Right forelimb (tissue), 1 donor: ENCODE measurements at regions not wholly inside any gene's neighbourhood (a gene's known extent, or its start where the extent isn't known, plus 50 kb on each side); places are given as distances from the start of the nearest gene placed in this dataset.
"Not testable (repeated sequence)": the region's sequence is repeated elsewhere in the genome, so short reads cannot be mapped to it uniquely, and the experiment has no call there.

Experiments used
- DNase-seq: peaks from one replicate; pipeline ENCODE4 v3.0.0-alpha.2; 2018

GRCh38 chr22:22759371-22759770, 115.0 kb downstream of the GGTLC2 start:
- no peak for DNase-seq

- DNase-seq = no peak
These were observed 115.6 kb downstream of the GGTLC2 start for GRCh38 chr22:22759889-22760546.

- no peak for DNase-seq
These were observed 117.2 kb downstream of the GGTLC2 start for GRCh38 chr22:22761606-22761962.

GRCh38 chr22:22761963-22762772, 117.8 kb downstream of the GGTLC2 start:
- DNase-seq = no peak

- DNase-seq = no peak
These were observed 119.1 kb downstream of the GGTLC2 start for GRCh38 chr22:22763512-22763911.

GRCh38 chr22:22764085-22764484, 119.7 kb downstream of the GGTLC2 start:
- no peak for DNase-seq

- DNase-seq = no peak
These were observed 119.6 kb upstream of the IGLL5 start for GRCh38 chr22:22767876-22768602.

GRCh38 chr22:22768885-22769284, 118.7 kb upstream of the IGLL5 start:
- no peak for DNase-seq

- no peak for DNase-seq
These were observed 118.0 kb upstream of the IGLL5 start for GRCh38 chr22:22769434-22770279.

GRCh38 chr22:22770280-22770871, 117.2 kb upstream of the IGLL5 start:
- no peak for DNase-seq

GRCh38 chr22:22770881-22771280, 116.7 kb upstream of the IGLL5 start:
- DNase-seq = no peak

- no peak for DNase-seq
These were observed 115.8 kb upstream of the IGLL5 start for GRCh38 chr22:22771696-22772377.

- DNase-seq = no peak
These were observed 115.2 kb upstream of the IGLL5 start for GRCh38 chr22:22772396-22772795.

GRCh38 chr22:22772883-22773282, 114.7 kb upstream of the IGLL5 start:
- no peak for DNase-seq

- DNase-seq = no peak
These were observed 114.2 kb upstream of the IGLL5 start for GRCh38 chr22:22773427-22773826.

GRCh38 chr22:22773979-22774604, 113.5 kb upstream of the IGLL5 start:
- DNase-seq = no peak

- not testable (repeated sequence) for DNase-seq
These were observed 112.9 kb upstream of the IGLL5 start for GRCh38 chr22:22774762-22775161.

- no peak for DNase-seq
These were observed 111.5 kb upstream of the IGLL5 start for GRCh38 chr22:22776121-22776520.

- no peak for DNase-seq
These were observed 108.4 kb upstream of the IGLL5 start for GRCh38 chr22:22779213-22779612.

GRCh38 chr22:22783575-22783974, 104.0 kb upstream of the IGLL5 start:
- no peak for DNase-seq
